Fibroblast of gingiva (primary cell): ENCODE measurements at regions not wholly inside any gene's neighbourhood (a gene's known extent, or its start where the extent isn't known, plus 50 kb on each side); places are given as distances from the start of the nearest gene placed in this dataset.
"Not testable (repeated sequence)": the region's sequence is repeated elsewhere in the genome, so short reads cannot be mapped to it uniquely, and the experiment has no call there.

Experiments
- DNase-seq: peaks from one replicate; pipeline ENCODE4 v3.0.0-alpha.2; 2011; ENCODE audit warnings: low read depth

DNA sequence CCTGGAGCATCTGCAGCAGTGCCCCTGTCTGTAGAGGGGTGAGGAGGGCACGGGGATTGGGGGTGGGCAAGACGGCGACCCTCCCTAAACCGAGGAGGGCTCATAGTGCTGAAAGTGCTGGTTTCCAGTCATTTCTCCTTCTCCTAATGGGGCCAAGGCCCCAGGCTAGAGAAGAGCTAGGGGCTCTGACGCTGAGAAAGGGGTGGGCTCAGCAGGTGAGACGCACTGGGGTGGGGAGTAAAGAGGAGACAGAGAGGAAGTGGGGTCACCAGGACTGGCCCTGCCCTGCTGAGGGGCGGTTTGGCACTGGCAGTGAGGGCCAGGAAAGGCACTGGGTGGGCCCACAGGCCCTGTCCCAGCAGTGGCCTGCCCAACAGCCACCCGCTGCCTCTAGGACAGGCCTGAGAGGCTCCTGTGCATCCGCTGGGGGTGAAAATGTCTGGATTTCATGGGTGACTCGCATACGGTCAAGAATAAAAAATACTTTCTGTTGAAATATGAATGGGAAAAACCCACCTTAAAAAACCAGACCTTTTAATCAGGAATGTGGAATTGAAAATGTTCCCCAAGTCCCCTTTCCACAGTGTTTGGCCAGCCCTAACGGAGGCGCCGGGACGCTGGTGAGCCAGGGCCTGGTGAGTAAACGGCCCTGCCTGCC is 122.4 kb upstream of the SMURF2 start:
- DNase-seq: no peak

- DNase-seq: no peak
Measured at GRCh38 chr17:64783556-64784352, 121.6 kb upstream of the SMURF2 start.

DNA sequence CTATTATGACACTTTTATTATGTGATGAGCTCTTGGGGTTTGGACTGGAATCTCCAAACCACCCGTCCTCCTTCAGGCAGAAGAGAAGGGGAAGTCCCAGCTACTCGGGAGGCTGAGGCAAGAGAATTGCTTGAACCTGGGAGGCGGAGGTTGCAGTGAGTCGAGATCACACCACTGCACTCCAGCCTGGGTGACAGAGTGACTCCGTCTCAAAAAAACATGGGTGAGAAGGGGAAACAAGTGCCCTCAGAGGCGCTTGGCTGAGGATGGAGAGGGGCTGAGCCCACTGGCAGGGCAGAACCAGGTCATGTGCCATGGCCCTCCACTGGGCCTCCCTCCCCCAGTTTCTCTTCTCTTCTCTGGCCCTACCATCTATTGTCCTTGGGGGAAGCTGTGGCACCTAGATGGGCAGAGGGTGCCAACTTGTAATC is 120.9 kb upstream of the SMURF2 start:
- no peak for DNase-seq

DNA sequence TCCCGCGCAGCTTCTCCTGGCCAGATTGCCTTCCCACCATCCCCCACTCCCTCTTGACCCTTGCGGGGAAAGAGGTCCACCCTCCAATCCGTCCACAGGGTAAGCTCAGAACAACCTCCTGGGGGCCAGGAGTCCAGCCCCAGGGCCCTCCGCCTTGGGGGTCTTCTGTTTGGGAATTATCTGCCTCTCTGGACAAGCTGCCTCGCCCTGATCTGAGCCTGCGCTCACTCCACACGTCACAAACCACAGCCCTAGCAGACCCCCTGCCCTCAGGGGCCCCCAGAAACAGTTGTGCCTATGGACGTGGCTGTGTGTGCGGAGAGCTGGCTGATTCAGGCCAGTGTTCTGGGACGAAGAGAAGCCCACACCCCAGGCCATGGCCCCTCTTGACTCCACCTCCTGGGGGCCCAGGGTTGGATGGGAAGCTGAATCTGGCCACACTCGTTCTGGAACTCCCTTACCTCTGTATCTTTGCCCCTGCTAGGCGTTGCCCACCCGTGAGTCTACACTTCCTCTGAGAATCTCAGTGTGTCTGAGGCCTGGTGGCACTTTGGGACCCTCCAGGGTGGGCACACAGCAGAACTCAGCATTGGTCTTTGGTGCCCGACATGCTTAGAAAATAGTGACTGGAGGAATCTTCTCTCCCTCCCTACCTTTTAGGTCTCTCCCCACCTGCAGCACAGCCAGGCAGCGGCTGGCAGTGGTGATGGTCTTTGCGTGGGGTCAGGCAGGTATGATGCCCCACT is 119.9 kb upstream of the SMURF2 start:
- DNase-seq: no peak

- DNase-seq: no peak
Measured at GRCh38 chr17:64781014-64781756, 119.1 kb upstream of the SMURF2 start.

- DNase-seq: no peak
Measured at GRCh38 chr17:64780096-64781013, 118.2 kb upstream of the SMURF2 start.

- no peak for DNase-seq
Measured at GRCh38 chr17:64779376-64780095, 117.4 kb upstream of the SMURF2 start.

GRCh38 chr17:64779098-64779375 is 116.9 kb upstream of the SMURF2 start:
- DNase-seq: not testable (repeated sequence)

GRCh38 chr17:64778240-64779097 is 116.4 kb upstream of the SMURF2 start:
- DNase-seq: no peak

GRCh38 chr17:64777415-64778239 is 115.5 kb upstream of the SMURF2 start:
- no peak for DNase-seq

DNA sequence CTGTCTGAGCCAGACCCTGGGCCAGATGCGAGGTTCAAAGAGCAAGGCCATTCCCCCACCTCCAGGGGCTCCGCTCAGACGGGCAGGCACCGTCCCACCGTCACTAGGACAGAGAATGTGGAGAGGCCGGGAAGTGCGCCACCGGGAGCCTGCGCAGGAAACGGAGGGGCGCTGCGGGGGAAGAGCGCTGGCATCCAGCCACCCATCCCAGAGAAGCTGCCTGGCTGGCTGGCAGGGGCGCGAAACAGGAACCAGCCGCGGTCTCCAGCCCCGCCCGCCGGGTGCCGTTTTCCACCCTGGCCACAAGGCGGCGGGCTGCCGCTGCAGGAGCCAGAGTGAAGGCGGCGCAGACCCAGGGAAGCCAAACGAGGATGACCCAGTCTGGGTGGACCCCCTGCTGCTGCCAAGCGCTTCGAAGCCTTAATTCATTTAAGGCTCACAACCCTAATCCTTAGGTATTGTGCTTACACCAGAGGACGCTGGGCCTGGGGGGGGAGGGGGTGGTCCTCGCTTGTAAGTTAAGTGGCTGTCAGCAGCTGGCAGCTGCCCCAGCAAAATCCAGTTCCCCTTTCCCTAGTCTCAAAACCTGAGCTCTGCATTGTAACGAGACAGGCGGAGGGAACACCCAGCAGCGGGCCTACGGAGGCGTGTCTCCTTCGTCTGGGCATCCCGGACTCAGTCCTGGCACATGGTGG is 114.8 kb upstream of the SMURF2 start:
- DNase-seq: peak; percentile 68

- DNase-seq: no peak
Measured at GRCh38 chr17:64775701-64776570, 113.8 kb upstream of the SMURF2 start.

DNA sequence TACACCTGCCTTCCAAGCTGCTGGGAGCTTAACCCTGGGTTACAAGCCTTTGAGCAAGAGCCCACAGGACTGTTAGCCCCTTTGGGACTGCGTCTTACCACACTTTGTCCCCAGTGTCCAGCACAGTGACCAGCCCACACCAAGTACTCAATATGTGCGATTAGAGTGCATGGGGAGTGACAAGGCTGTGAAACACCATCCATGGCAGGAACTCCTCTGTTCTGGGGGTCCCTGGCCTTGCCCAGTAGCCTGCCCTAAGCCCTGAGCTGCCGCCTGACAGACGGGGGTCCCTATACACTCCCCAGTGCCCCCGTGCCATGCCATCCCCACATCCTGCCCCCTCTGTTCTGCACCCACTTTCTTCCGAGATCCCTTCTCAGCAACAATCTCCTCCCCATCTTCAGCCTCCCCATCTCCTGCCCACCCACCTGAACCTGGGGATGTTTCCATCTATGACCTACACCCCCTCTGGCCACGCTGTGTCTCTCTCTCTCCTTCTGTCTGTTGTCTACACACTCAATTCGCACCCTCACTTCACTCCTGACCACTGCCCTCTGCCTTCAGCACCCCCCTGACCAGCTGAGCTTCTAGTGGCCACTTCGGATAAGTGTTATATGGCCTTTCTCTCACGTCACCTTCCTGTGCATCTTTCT is 112.9 kb upstream of the SMURF2 start:
- no peak for DNase-seq

DNA sequence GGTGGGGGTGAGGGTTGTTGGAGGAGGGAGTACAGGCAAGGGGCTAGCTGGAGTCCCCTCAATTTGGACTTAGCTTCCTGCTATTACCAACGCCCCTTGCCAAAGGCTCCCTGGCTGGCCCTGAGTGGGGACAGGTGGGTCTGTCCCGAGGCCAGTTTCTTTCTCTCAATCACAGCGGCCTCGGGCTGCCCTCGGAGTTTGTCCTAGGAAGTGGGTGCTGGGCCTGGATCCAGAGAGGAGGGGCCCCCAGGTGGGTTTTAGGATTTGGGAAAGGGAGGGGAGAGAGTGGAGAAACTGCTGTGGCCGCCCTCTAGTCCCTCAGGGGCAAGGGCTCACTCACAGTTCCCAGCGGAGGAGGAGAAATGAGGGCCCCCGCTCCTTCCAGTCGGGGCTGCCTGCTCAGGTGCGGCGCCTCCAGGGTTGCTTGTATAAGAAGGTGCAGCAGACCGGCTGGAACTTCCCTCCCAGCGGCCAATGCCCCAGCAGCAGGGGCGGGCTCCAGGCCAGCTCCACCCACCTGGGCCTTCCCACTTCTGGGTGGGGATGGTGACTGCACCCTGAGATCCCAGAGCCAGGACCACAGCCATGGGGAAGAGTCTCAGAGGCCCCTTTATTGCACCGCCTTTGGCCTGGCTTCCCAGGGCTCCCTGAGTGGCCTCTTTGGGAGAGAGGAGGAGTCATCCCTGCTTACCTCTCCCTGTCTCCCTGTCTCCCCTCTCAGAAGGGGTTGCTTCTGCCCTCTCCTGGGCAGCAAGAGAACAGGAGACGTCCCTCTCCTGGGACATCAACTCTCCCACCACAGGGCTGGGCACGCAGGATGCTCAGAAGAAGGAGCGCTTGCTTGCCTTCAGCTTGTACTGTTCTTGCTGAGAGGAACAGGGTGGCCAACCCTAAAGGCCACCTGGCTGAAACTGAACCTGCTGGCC is 112.0 kb upstream of the SMURF2 start:
- peak; percentile 18 for DNase-seq

DNA sequence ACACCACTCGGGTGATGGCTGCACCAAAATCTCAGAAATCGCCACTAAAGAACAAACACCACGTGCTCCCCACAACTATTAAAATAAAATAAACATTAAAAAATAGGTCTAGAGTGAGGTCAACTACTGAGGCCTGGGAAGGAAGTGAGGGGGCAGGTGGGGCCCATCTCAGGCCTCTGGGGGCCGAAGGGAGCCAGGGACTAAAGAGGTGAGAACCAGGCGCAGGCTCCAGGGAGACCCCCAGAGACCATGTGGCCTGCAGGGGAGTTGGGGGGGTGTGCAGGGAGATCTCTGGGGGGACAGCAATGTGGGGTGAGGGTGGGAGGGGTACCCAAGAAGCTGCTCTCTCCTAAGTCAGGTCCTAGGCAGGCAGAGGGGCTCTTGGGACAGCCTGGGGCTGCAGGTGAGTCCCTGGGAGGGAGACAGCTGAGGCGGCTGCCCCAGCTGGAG is 111.3 kb upstream of the SMURF2 start:
- no peak for DNase-seq
